ENCODE measurements at regions not wholly inside any gene's neighbourhood (a gene's known extent, or its start where the extent isn't known, plus 50 kb on each side); places are given as distances from the start of the nearest gene placed in this dataset.

- WGBS = 56% methylated on average over 1 of the region's 1 CpG
Observed at GRCh38 chr11:106280036-106280435, 202.6 kb downstream of the AASDHPPT start.

GRCh38 chr11:106281455-106282173 lies 204.2 kb downstream of the AASDHPPT start:
- Histone ChIP-seq H3K27ac (ENCODE audit: low read depth in 1 of 2, low read length in 2 of 2) (no peak overlapping the region), H3K9ac (ENCODE audit: low read depth in 1 of 2, low read length in 2 of 2) (no peak overlapping the region), H3K27me3 (ENCODE audit: control insufficient read depth in 4 of 4, insufficient read depth in 4 of 4, low read length in 3 of 4) (peaks cover 0 to 3% (median 0%) of the 10 kb centered on the region in 4 donors), H3K4me1 (ENCODE audit: control insufficient read depth in 4 of 4, insufficient read depth in 4 of 4, low read length in 3 of 4) (no peaks in the 10 kb centered on the region), H3K4me3 (ENCODE audit: low read depth in 1 of 3, low read length in 3 of 3) (no peak overlapping the region), H3K36me3 (ENCODE audit: control insufficient read depth in 4 of 4, insufficient read depth in 3 of 4, low read depth in 1 of 4, low read length in 3 of 4) (no peaks in the 10 kb centered on the region), H3K9me3 (ENCODE audit: control insufficient read depth in 4 of 4, low read length in 3 of 4) (no peaks in the 10 kb centered on the region)
- 93% methylated on average over 3 of the region's 3 CpGs for WGBS
- no peak for TF ChIP-seq SP1 (IDR thresholded peaks at IDR 0.05)
- TF ChIP-seq REST (IDR thresholded peaks at IDR 0.05) = no peak
- TF ChIP-seq HNF4G (IDR thresholded peaks at IDR 0.05) = no peak
- no peak for TF ChIP-seq MAX (IDR thresholded peaks at IDR 0.05)
- no peak for DNase-seq (ENCODE audit: low spot score)

More at GRCh38 chr11:106280036-106280435, 202.6 kb downstream of the AASDHPPT start:
- Histone ChIP-seq H3K4me1 (ENCODE audit: control insufficient read depth in 4 of 4, insufficient read depth in 4 of 4, low read length in 3 of 4) (no peaks in the 10 kb centered on the region), H3K27me3 (ENCODE audit: control insufficient read depth in 4 of 4, insufficient read depth in 4 of 4, low read length in 3 of 4) (peaks cover 0 to 3% (median 0%) of the 10 kb centered on the region in 4 donors), H3K9me3 (ENCODE audit: control insufficient read depth in 4 of 4, low read length in 3 of 4) (no peaks in the 10 kb centered on the region), H3K27ac (ENCODE audit: low read depth in 1 of 2, low read length in 2 of 2) (no peak overlapping the region), H3K9ac (ENCODE audit: low read depth in 1 of 2, low read length in 2 of 2) (no peak overlapping the region), H3K4me3 (ENCODE audit: low read depth in 1 of 3, low read length in 3 of 3) (no peak overlapping the region), H3K36me3 (ENCODE audit: control insufficient read depth in 4 of 4, insufficient read depth in 3 of 4, low read depth in 1 of 4, low read length in 3 of 4) (no peaks in the 10 kb centered on the region)
- TF ChIP-seq CTCF (IDR thresholded peaks at IDR 0.05; ENCODE audit: low read depth, low read length, missing input control) (no peak), ATF3 (IDR thresholded peaks at IDR 0.05) (no peak), ZBTB33 (IDR thresholded peaks at IDR 0.05) (no peak), YY1 (IDR thresholded peaks at IDR 0.05) (no peak), GABPA (IDR thresholded peaks at IDR 0.05 in 1 of 2, conservative IDR thresholded peaks at IDR 0.05 in 1 of 2) (no peak), RXRA (IDR thresholded peaks at IDR 0.05) (no peak), EGR1 (IDR thresholded peaks at IDR 0.05; ENCODE audit: low read depth in 2 of 2) (no peak), HNF4G (IDR thresholded peaks at IDR 0.05) (no peak)
- DNase-seq (ENCODE audit: low spot score) = no peak
